ENCODE measurements at regions not wholly inside any gene's neighbourhood (a gene's known extent, or its start where the extent isn't known, plus 50 kb on each side); places are given as distances from the start of the nearest gene placed in this dataset.

DNA sequence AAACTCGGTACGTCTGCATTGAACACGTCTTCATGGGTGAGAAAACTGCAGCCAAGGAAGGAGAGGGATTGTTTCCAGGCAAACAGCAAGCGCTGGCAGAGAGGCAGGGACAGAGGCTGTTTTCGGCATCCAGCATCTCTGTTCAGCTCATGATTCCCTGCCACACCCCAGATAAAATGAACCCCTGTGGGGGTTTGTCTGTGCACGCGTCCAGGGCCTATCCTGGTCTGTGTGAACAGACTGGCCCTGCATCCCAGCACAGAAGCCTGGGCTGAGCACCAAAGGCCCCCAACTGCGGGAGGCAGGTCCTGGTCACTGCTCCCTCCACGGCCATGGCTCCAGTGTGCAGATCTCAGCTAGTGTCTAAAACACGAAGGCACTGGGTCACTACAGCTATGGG lies 83.3 kb upstream of the FAM20C start:
- no peak overlapping the region for H3K4me2 ChIP-seq (ENCODE audit: low read length)
- no peak for ATAC-seq
- intact Hi-C loops (cut with micrococcal nuclease): no loop called here
- H3K9me2 ChIP-seq (ENCODE audit: insufficient read depth): no peaks in the 10 kb centered on the region
- peaks cover 20% of the 10 kb centered on the region for H3K27me3 ChIP-seq (ENCODE audit: insufficient read depth, low read length)
- H3K9me3 ChIP-seq (ENCODE audit: control insufficient read depth in 1 of 2, insufficient read depth in 1 of 2, low read depth in 1 of 2, low read length in 2 of 2): peaks cover 0 to 6% of the 10 kb centered on the region in 2 experiments; a peak in 1 of 4 replicates
- H3K4me1 ChIP-seq (ENCODE audit: control insufficient read depth in 1 of 2, insufficient read depth in 2 of 2, low read length in 2 of 2): no peaks in the 10 kb centered on the region
- H4K20me1 ChIP-seq (ENCODE audit: insufficient read depth): no peaks in the 10 kb centered on the region
- ChIA-PET CTCF (no interaction called here), POLR2A (no interaction called here), RAD21 (ENCODE audit: low non-redundant PET in 1 of 2, low total read pairs in 2 of 2, uncharacterized antibody in 2 of 2, unreplicated experiment in 2 of 2) (no interaction called here)
- H3K9ac ChIP-seq (ENCODE audit: low read length): no peak overlapping the region
- no peak overlapping the region for H3K4me3 ChIP-seq (replicated peaks in 1 of 2; ENCODE audit: low read depth in 1 of 2, low read length in 2 of 2)
- H3K36me3 ChIP-seq (ENCODE audit: control insufficient read depth in 1 of 2, insufficient read depth in 2 of 2, low read length in 2 of 2): no peaks in the 10 kb centered on the region
- no peak overlapping the region for H2AFZ ChIP-seq (ENCODE audit: low read depth, low read length, poor library complexity, severe bottlenecking)
- no peak for DNase-seq (ENCODE audit: low read depth, low spot score)
- no peak overlapping the region for H3K27ac ChIP-seq (ENCODE audit: low read depth, low read length)
- BruUV-seq (replicated peaks): no TSS peak
- TF ChIP-seq ZNF274 (IDR thresholded peaks at IDR 0.05; ENCODE audit: low read depth, low read length) (no peak), EZH2 (IDR thresholded peaks at IDR 0.05) (no peak), POLR2A (IDR thresholded peaks at IDR 0.05; ENCODE audit: borderline replicate concordance, extremely low read depth, insufficient read depth, insufficient read length) (no peak), CBX3 (IDR thresholded peaks at IDR 0.05; ENCODE audit: low read depth) (no peak), FOSL1 (IDR thresholded peaks at IDR 0.05; ENCODE audit: low read depth) (no peak), YY1 (IDR thresholded peaks at IDR 0.05; ENCODE audit: extremely low read depth, insufficient replicate concordance, low read depth, low read length) (no peak), JUND (IDR thresholded peaks at IDR 0.05) (no peak), CEBPB (IDR thresholded peaks at IDR 0.05; ENCODE audit: low read depth) (no peak), TCF7L2 (IDR thresholded peaks at IDR 0.05; ENCODE audit: borderline replicate concordance, extremely low read depth, insufficient read depth, insufficient read length) (no peak), POLR2AphosphoS5 (IDR thresholded peaks at IDR 0.05; ENCODE audit: low read depth, low read length) (no peak), ELF1 (IDR thresholded peaks at IDR 0.05; ENCODE audit: borderline replicate concordance, low read depth) (no peak), EZH2phosphoT487 (IDR thresholded peaks at IDR 0.05; ENCODE audit: borderline replicate concordance) (no peak), RAD21 (IDR thresholded peaks at IDR 0.05; ENCODE audit: low read depth) (no peak), SRF (IDR thresholded peaks at IDR 0.05; ENCODE audit: low read depth) (no peak)
- TF ChIP-seq, protein P1, sequence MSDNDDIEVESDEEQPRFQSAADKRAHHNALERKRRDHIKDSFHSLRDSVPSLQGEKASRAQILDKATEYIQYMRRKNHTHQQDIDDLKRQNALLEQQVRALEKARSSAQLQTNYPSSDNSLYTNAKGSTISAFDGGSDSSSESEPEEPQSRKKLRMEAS (IDR thresholded peaks at IDR 0.05): no peak
- TF ChIP-seq, protein P2, sequence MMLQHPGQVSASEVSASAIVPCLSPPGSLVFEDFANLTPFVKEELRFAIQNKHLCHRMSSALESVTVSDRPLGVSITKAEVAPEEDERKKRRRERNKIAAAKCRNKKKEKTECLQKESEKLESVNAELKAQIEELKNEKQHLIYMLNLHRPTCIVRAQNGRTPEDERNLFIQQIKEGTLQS (IDR thresholded peaks at IDR 0.05): no peak
- TF ChIP-seq, protein P3, sequence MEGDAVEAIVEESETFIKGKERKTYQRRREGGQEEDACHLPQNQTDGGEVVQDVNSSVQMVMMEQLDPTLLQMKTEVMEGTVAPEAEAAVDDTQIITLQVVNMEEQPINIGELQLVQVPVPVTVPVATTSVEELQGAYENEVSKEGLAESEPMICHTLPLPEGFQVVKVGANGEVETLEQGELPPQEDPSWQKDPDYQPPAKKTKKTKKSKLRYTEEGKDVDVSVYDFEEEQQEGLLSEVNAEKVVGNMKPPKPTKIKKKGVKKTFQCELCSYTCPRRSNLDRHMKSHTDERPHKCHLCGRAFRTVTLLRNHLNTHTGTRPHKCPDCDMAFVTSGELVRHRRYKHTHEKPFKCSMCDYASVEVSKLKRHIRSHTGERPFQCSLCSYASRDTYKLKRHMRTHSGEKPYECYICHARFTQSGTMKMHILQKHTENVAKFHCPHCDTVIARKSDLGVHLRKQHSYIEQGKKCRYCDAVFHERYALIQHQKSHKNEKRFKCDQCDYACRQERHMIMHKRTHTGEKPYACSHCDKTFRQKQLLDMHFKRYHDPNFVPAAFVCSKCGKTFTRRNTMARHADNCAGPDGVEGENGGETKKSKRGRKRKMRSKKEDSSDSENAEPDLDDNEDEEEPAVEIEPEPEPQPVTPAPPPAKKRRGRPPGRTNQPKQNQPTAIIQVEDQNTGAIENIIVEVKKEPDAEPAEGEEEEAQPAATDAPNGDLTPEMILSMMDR (IDR thresholded peaks at IDR 0.05 in 2 of 3, conservative IDR thresholded peaks at IDR 0.05 in 1 of 3; ENCODE audit: borderline replicate concordance in 1 of 3, insufficient read depth in 1 of 3, low read depth in 2 of 3, low read length in 2 of 3): no peak
- no peaks in the 10 kb centered on the region for H3K79me2 ChIP-seq (ENCODE audit: insufficient read depth, low read length)
